ENCODE measurements at regions not wholly inside any gene's neighbourhood (a gene's known extent, or its start where the extent isn't known, plus 50 kb on each side); places are given as distances from the start of the nearest gene placed in this dataset.
A peak's percentile ranks its signal among the peaks of the same experiment; 100 is the strongest.

DNA sequence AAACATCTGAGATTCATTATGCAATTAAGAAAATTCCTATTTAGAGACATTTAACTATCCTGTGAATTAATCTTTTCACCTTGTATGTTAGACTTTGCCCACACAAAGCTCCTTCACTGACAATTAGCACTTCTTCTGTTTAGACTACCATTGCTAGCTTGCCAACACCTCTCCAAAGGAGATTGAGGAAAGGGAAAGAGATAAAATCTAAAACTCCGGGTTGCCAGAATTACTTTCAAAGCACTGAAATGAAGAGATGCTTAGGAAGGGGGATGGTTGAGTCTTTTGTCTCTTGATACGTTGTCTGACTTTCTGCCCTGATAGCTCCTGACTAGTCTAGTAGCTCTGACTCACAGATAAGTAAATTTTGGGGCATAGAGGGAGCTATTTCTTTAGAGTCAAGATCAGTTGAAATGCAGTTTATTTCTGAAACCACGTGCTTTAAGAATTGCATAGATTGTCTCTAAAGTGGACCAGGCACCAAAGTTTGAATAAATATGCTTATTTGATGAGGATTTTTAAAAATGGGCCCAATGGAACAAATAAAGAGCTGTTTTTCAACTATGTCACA is 74.1 kb upstream of the DSEL start:
- DNase-seq (ENCODE audit: low spot score), result peak; percentile 10

DNA sequence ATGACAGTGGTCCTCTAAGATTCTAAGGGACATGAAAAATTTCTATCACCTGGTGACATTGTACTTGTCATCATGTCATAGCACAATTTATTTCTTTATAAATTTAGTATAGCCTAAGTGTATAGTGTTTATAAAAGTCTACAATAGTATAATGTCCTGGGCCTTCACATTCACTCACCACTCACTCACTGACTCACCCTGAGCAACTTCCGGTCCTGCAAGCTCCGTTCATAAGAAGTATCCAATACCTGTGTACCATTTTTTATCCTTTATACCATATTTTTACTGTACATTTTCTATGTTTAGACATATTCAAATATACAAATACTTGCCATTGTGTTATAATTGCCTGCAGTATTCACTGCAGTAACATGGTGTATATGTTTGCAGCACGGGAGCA is 72.8 kb upstream of the DSEL start:
- no peak for DNase-seq (ENCODE audit: low spot score)

DNA sequence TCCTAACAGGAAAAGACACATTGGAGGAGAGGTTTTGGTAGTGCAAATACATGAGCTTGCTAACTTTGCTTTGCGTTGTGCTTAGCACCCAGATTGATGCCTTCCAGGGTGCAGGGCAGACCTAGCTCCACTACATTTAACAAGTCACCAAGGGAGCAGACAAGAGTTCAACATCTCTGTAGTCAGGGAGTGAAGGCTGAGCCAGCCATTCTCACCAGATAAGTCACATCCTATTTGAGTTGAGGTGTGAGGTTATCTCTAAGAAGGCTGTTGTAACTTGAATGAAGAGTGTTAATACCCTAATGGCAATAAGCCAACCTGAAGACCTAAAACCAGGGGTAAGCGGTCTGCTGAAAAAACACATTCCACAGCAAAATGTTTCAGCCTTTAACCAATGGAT is 69.6 kb upstream of the DSEL start:
- DNase-seq (ENCODE audit: low spot score), result no peak

- DNase-seq (ENCODE audit: low spot score), result no peak
Observed at GRCh38 chr18:67583621-67584020, 67.1 kb upstream of the DSEL start.

DNA sequence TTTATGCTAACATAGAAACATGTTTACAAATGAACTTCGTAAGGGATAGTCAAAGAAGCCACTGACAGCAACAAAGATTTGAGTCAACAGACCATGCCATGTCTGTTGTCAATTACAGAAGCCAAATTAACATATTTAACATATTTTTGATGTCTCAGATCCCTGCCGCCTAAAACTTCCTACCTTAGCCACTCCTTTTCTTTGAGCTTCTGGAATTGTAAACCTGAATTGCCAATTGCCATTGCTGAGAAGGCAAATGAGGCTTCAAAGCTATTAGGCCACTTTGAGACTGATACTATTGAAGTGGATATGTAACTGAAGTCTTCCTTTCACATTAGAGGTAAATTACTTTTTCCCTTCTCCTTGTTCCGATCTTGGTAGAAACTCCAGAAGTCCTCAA is 66.0 kb upstream of the DSEL start:
- DNase-seq (ENCODE audit: low spot score), result no peak

DNA sequence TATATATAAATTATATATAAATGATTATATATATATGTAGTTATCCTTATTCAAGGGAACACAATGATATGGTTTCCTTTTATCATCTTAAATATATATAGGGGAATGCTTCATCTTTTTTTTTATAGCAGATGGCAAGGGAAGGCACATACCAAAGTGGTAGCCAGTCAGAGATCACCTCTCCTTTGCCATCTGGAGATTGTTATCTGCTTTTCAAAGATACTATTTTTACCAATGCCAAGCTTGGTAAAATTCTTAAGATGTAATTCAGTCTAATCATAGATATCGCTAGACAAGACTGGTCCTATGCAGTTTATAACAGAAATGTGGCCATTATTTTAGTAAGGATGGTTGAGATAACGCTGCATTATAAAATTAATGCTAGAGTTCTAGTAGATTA is 64.7 kb upstream of the DSEL start:
- DNase-seq (ENCODE audit: low spot score), result no peak

DNA sequence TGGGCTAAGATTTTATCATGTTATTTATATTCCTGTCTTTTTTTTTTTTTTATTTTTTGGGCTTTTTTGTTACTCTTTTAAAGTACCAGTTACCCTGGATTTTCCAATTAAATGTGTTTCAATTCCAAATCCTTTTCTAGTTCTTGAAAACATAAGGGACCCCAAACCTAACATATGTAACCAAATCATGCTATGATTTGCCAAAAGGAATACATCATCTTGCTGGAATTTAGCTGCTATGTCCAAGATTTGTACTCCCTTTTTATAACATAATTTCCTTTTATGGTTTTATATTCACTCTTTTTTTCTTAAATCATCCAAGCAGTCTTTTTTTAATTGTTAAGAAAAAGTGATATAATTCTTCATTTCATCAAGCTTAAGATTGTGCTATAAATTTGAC is 60.9 kb upstream of the DSEL start:
- no peak for DNase-seq (ENCODE audit: low spot score)

DNA sequence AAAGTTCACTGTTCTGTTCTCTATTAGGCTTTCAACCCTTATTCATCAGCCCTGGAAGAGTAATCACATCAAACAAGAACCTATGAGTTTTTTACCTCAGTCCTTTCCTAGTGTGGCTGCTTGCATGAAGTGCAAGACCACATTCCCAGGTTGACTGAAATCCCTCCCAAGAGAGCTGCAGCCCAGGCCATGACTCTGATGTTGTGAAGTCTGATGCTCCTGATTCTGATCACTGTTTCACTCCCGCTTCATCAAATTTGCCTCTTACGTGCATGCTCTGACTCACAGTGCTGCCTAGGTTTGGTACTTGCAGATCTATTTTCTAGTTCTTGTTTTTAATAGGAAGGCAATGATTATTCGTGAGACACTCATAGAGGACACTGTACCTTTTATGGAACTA is 58.2 kb upstream of the DSEL start:
- DNase-seq (ENCODE audit: low spot score), result no peak

DNA sequence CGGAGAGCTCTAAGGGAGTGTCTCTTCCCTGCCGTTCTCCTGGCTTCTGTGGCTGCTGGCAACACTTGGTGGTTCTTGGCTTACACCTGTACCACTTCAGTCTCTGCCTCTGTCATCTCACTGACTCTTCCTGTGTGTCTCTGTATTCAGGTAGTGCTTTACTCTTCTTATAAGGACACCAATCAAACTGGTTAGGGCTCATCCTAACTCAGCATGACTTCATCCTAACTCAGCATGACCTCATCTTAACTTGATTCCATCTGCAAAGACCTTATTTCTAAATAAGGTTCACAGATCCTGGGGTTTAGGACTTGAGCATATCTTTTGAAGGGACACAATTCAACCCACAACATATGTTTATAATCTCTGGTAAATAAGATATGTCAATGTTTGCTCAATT is 51.6 kb upstream of the DSEL start:
- no peak for DNase-seq (ENCODE audit: low spot score)

All from H4 (cell line).